HG02938 (cell line): ENCODE measurements at regions not wholly inside any gene's neighbourhood (a gene's known extent, or its start where the extent isn't known, plus 50 kb on each side); places are given as distances from the start of the nearest gene placed in this dataset.

Source experiments
- ATAC-seq: cut with Tn5 transposase; IDR thresholded peaks from one replicate; pipeline ENCODE4 v1.9.1; 2021; ENCODE audit warnings: mild to moderate bottlenecking, moderate library complexity; ENCODE audit not compliant: unreplicated experiment

GRCh38 chr10:94085766-94086437, 92.2 kb downstream of the PLCE1 start:
- no peak for ATAC-seq

- ATAC-seq, result no peak
These were observed 95.2 kb downstream of the PLCE1 start for GRCh38 chr10:94088926-94089381.

GRCh38 chr10:94091649-94092048, 97.9 kb downstream of the PLCE1 start:
- ATAC-seq, result no peak

GRCh38 chr10:94092848-94093247, 99.1 kb downstream of the PLCE1 start:
- ATAC-seq, result no peak

GRCh38 chr10:94093286-94093905, 99.7 kb downstream of the PLCE1 start:
- ATAC-seq, result no peak

GRCh38 chr10:94094540-94094939, 100.8 kb downstream of the PLCE1 start:
- ATAC-seq, result no peak

GRCh38 chr10:94097656-94098055, 103.9 kb downstream of the PLCE1 start:
- no peak for ATAC-seq

GRCh38 chr10:94098896-94099295, 105.2 kb downstream of the PLCE1 start:
- no peak for ATAC-seq

- ATAC-seq, result no peak
These were observed 108.2 kb downstream of the PLCE1 start for GRCh38 chr10:94101894-94102293.

- no peak for ATAC-seq
These were observed 108.7 kb downstream of the PLCE1 start for GRCh38 chr10:94102436-94102835.

GRCh38 chr10:94103192-94103591, 109.5 kb downstream of the PLCE1 start:
- no peak for ATAC-seq

- no peak for ATAC-seq
These were observed 110.1 kb downstream of the PLCE1 start for GRCh38 chr10:94103801-94104221.

- no peak for ATAC-seq
These were observed 110.7 kb downstream of the PLCE1 start for GRCh38 chr10:94104316-94105000.

- no peak for ATAC-seq
These were observed 111.5 kb downstream of the PLCE1 start for GRCh38 chr10:94105226-94105625.

- ATAC-seq, result no peak
These were observed 113.5 kb downstream of the PLCE1 start for GRCh38 chr10:94107191-94107590.

- ATAC-seq, result no peak
These were observed 114.5 kb downstream of the PLCE1 start for GRCh38 chr10:94108200-94108599.

GRCh38 chr10:94111367-94111766, 117.6 kb downstream of the PLCE1 start:
- ATAC-seq, result no peak

GRCh38 chr10:94112321-94112720, 118.6 kb downstream of the PLCE1 start:
- ATAC-seq, result no peak

- ATAC-seq, result no peak
These were observed 122.0 kb downstream of the PLCE1 start for GRCh38 chr10:94115725-94116124.

GRCh38 chr10:94116848-94117247, 123.1 kb downstream of the PLCE1 start:
- ATAC-seq, result no peak

- no peak for ATAC-seq
These were observed 128.5 kb downstream of the PLCE1 start for GRCh38 chr10:94122211-94122610.
